Epithelial cell of esophagus (primary cell): ENCODE measurements at regions not wholly inside any gene's neighbourhood (a gene's known extent, or its start where the extent isn't known, plus 50 kb on each side); places are given as distances from the start of the nearest gene placed in this dataset.
"Not testable (repeated sequence)": the region's sequence is repeated elsewhere in the genome, so short reads cannot be mapped to it uniquely, and the experiment has no call there.

Experiments
- DNase-seq: peaks from one replicate; pipeline ENCODE4 v3.0.0; 2010; ENCODE audit warnings: low read depth
- H3K4me3 ChIP-seq: 2 replicates; pipeline ENCODE4 v1.5.1; 2011; ENCODE audit warnings: mild to moderate bottlenecking, low read length, control low read depth
- TF ChIP-seq, protein P1 (sequence below): IDR thresholded peaks from 2 replicates; pipeline ENCODE4 v1.5.1; 2011; ENCODE audit warnings: low read depth, mild to moderate bottlenecking, low read length, control low read depth, inconsistent platforms; ENCODE audit not compliant: insufficient read depth; ENCODE audit errors: missing control alignments

DNA sequence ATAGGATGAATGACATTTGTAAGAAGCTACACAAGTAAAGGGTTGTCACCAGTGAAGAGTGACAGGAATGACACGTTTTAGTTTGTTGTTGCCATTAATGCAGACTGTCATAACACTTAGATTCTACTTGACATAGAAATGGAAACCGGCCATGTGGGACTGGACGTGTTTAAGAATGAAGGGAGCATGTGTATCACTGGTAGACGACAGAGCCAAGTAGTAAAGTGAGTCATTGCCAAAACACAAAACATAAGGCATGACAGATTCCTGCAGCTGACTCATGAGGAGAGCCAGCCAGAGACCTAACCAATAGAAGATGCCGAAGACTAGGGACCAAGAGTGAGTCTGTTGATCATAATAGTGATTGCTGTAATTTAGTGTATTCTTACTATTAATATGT is 106.2 kb upstream of the PLAAT1 start:
- peak; percentile 77 for DNase-seq
- TF ChIP-seq, protein P1, sequence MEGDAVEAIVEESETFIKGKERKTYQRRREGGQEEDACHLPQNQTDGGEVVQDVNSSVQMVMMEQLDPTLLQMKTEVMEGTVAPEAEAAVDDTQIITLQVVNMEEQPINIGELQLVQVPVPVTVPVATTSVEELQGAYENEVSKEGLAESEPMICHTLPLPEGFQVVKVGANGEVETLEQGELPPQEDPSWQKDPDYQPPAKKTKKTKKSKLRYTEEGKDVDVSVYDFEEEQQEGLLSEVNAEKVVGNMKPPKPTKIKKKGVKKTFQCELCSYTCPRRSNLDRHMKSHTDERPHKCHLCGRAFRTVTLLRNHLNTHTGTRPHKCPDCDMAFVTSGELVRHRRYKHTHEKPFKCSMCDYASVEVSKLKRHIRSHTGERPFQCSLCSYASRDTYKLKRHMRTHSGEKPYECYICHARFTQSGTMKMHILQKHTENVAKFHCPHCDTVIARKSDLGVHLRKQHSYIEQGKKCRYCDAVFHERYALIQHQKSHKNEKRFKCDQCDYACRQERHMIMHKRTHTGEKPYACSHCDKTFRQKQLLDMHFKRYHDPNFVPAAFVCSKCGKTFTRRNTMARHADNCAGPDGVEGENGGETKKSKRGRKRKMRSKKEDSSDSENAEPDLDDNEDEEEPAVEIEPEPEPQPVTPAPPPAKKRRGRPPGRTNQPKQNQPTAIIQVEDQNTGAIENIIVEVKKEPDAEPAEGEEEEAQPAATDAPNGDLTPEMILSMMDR, result no peak
- H3K4me3 ChIP-seq, result no peak overlapping the region

DNA sequence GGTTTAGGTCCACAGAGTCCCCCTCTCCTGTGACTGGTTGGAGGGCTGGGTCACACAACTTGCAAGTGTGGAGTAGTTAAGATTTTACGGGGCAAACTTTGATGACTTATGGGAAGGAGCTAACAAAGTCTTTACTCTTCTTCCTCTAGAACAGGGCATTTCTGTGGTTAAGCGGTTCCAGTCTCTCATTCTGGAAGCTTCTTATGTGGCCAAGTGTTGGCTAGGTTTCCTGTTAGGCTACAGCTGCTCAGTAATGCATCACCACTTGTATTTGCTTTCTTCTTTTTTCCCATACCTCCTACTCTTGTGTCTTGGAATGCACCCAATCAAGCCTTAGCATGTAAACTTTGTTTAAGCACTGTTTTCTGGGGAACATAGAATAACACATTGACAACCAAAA is 100.6 kb upstream of the PLAAT1 start:
- DNase-seq, result no peak
- TF ChIP-seq, protein P1, result no peak
- no peak overlapping the region for H3K4me3 ChIP-seq

DNA sequence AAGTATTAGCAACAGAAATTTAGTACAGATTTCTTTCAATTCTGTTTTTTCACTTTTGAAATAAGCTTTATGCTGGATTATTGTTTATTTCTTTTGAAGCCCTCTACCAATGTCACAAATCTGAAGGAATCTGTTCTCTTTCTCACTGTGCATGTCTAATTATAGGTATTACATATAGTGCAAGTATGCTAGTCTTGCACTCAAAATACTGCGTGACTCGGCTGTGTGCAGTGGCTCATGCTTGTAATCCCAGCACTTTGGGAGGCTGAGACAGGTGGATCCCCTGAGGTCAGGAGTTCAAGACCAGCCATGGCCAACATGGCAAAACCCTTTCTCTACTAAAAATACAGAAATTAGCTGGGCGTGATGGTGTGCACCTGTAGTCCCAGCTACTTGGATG is 95.8 kb upstream of the PLAAT1 start:
- DNase-seq, result no peak
- TF ChIP-seq, protein P1, result no peak
- H3K4me3 ChIP-seq, result no peak overlapping the region

DNA sequence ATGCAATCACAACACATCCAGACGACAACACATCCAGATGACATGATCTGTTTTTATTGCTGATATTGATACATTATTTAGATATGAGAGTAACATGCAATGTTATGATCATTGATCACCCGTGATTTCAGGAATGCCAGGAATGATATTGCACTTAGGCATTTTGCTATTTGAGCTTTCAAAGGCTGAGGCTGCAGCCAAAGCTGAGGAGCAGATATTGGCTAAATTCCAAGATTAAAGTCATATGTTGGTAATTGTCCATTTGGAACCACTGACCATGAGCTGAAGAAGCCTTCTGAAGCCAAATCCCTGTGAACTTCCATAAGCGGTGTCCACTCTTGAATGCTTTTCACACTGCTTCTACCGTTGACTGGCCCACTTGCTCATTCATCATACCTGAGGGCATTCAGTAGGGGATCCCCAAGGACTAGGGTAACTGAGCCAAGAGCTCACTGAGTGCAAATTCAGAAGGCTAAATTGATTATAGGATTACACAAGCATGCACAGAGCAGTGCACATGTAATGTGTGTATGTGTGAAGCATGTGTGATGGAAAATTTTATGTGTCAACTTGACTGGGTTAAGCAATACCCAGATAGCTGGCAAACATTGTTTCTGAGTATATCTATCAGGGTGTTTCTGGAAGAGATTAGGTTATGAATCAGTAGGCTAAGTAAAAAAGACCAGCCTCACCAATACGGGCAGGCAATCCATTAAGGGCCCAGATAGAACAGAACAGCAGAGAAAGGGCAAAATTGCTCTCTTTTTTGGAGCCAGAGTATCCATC is 92.1 kb upstream of the PLAAT1 start:
- TF ChIP-seq, protein P1, result no peak
- DNase-seq, result no peak
- H3K4me3 ChIP-seq, result no peak overlapping the region

DNA sequence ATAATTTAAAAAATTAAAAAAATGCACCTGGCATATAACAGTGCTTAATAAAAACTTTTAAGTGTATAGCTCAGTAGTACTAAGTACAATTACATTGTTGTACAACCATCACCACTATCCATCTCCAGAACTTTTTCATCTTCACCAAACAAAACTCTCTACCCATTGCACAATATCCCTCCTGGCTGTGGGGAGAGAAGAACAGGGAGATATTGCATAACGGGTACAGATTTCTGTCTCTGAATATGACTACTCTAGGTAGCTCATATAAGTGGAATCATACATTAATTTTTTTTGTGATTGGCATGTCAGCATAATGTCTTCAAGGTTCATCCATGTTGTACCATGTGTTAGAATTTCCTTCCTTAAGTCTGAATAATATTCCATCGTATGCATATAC is 91.0 kb upstream of the PLAAT1 start:
- TF ChIP-seq, protein P1, result no peak
- no peak overlapping the region for H3K4me3 ChIP-seq
- DNase-seq, result peak; percentile 17

DNA sequence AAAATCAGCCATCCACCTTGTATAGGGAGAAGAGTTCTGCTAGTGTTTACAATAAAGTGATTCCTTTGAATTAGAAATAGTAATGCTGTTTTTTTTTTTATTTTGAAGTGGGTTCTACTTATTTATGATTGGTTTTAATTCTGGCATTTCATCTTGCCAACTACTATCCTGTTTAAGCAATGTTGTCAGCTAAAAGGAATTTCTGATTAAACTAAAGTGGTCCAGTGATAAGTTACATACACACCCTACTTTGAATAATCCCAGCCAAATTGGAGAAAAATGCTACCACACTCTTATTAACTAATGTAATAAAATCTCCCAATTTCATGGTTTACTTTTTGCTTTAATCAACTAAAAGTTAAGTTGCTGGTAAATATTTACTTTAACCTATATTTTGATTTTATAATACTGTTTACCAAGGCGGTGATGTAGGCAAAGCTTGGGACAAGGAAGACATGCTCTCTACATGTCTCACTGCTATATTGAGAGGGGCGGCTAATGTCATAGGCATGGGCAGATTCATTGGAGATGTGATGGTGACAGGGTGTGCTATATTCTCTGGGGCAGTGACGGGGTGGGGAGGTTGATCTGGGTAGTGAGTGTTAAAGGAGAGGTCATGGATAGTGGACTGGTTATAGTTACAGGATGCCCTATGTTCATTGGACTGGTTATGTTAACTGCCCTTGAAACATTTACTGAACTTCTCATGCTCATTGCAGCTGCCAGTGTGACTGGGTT is 85.8 kb upstream of the PLAAT1 start:
- DNase-seq, H3K4me3 ChIP-seq: not testable (repeated sequence)

DNA sequence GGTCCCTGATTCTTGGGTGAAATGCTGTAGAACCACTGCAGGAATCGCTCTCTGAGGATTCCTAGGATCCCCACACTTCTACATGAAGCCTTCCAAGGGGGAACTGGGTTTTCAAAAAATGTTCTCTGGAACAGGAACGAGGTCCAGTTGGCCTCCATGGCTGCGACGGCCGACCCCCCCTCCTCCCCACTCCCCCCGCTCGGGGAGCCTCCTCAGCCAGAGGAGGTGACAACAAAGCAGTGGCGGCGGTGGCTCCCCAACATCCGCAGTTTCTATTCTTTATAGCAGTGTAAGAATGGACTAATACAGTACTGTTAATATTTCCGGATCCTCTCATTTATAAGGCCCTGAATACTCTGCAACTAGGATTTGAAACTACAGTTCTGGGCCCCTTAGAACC is 84.0 kb upstream of the PLAAT1 start:
- TF ChIP-seq, protein P1, result no peak
- H3K4me3 ChIP-seq, result no peak overlapping the region
- DNase-seq, result no peak
